ENCODE measurements at regions not wholly inside any gene's neighbourhood (a gene's known extent, or its start where the extent isn't known, plus 50 kb on each side); places are given as distances from the start of the nearest gene placed in this dataset.
"Not testable (repeated sequence)": the region's sequence is repeated elsewhere in the genome, so short reads cannot be mapped to it uniquely, and the experiment has no call there.

DNA sequence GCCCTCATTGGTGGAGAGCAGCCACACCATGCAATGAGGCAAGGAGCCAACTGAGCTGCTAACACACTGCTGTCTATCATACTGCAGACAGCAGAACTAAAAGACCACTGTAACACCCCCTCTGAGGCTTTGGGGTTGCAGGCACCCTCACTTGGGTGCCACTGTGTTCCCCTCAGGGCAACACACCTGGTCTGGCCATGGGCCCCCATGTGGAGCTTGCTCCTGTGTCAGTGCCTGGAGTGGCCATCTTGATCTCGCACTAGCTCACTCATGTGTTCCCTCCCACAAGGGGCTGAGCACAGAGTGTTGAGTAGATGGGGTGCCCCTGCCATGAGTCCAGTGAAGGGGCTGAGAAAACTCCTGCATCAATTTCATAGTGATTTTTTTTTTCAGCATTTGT is 532.4 kb upstream of the FTMT start:
- no peak for DNase-seq (ENCODE audit: low spot score)

GRCh38 chr5:121325930-121326329 is 525.8 kb upstream of the FTMT start:
- DNase-seq (ENCODE audit: low spot score): no peak

DNA sequence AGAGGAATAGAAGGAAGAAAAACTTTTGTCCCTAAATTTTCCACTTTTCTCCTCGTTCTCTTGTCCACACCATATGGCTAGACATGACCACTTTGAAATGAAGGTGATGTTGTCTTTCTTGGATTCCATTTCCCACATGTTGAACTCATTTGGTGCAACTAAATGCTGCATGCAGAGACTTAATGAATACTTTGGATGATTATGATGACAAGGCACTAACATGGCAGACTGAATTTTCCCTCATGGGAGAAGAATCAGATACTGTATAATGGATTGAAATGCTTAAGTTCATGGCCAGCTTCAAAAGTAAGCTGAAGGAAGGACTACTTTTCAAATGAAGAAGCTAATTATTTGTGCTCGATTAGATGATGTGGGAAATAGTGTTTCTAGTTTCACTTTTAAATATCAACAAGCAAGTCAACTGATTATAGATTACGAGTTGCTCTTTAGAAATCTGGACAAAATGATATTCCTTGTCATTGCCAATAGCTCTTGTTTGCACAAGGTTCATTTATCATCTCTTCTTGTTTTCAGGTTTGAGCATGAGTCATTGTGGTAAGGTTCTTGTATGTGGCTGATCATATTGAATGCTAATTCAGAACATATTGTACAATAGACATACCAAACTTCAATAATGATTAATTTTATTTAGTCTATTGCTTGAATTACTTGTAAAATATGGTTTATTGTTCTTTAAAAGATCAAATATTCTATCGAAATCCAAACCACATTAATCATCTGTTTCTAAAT is 501.3 kb upstream of the FTMT start:
- no peak for DNase-seq (ENCODE audit: low spot score)

GRCh38 chr5:121366515-121366914 is 485.2 kb upstream of the FTMT start:
- DNase-seq (ENCODE audit: low spot score): no peak

- DNase-seq (ENCODE audit: low spot score): no peak
These were observed 478.3 kb upstream of the FTMT start for GRCh38 chr5:121373371-121373770.

- no peak for DNase-seq (ENCODE audit: low spot score)
These were observed 474.2 kb upstream of the FTMT start for GRCh38 chr5:121377461-121377860.

GRCh38 chr5:121378046-121378445 is 473.6 kb upstream of the FTMT start:
- DNase-seq (ENCODE audit: low spot score): no peak

GRCh38 chr5:121378559-121379359 is 472.9 kb upstream of the FTMT start:
- DNase-seq (ENCODE audit: low spot score): no peak

GRCh38 chr5:121380066-121380465 is 471.6 kb upstream of the FTMT start:
- DNase-seq (ENCODE audit: low spot score): no peak

DNA sequence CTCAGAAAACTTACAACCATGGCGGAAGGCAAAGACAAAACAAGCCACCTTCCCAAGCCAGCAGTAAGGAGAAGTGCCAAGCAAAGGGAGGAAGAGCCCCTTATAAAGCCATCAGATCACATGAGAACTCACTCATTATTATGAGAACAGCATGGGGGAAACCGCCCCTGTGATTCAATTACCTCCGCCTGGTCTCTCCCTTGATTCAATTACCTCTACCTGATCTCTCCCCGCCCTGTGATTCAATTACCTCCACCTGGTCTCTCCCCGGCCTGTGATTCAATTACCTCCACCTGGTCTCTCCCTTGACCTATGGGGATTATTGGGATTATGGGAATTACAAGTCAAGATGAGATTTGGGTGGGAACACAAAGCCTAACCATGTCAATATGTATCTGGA is 467.3 kb upstream of the FTMT start:
- no peak for DNase-seq (ENCODE audit: low spot score)

- DNase-seq (ENCODE audit: low spot score): no peak
These were observed 465.3 kb upstream of the FTMT start for GRCh38 chr5:121386334-121386733.

DNA sequence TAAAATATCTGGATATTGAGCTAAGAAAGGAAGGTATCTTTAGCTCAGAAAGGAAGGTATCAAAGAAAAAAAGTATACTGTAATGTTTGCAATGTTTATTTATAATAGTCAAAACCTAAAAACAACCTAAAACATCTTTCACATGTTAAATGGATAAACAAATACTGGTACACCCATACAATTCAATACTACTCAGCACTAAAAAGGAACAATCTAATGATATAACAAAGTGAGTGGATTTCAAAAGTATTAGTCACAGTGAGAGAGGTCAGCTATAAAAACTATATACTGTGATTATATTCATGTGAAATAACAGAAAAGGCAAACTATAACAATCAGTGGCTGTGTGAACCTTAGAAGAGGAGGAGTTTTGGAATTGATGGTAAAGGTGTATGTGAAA is 455.0 kb upstream of the FTMT start:
- DNase-seq (ENCODE audit: low spot score): no peak

GRCh38 chr5:121399879-121400278 is 451.8 kb upstream of the FTMT start:
- DNase-seq (ENCODE audit: low spot score): no peak

DNA sequence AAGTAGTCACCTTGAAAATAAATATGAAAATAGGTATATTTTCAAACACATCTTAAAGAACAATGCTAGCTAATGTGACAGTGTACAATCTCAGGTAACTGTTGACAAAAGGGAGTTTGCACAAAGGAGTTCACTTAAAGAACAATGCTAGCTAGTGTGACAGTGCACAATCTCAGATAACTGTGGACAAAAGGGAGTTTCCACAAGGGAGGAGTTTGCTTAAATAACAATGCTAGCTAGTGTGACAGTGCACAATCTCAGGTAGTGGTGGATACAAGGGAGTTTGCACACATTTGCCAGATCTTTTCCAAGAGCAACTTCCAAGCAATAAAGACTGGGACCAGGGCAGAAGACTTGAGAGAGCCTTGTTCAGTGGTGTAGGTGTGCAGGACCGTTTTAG is 442.9 kb upstream of the FTMT start:
- DNase-seq (ENCODE audit: low spot score): no peak

- no peak for DNase-seq (ENCODE audit: low spot score)
These were observed 436.4 kb upstream of the FTMT start for GRCh38 chr5:121415270-121415669.

- DNase-seq (ENCODE audit: low spot score): no peak
These were observed 430.0 kb upstream of the FTMT start for GRCh38 chr5:121421646-121422045.

- DNase-seq (ENCODE audit: low spot score): no peak
These were observed 426.7 kb upstream of the FTMT start for GRCh38 chr5:121424976-121425375.

DNA sequence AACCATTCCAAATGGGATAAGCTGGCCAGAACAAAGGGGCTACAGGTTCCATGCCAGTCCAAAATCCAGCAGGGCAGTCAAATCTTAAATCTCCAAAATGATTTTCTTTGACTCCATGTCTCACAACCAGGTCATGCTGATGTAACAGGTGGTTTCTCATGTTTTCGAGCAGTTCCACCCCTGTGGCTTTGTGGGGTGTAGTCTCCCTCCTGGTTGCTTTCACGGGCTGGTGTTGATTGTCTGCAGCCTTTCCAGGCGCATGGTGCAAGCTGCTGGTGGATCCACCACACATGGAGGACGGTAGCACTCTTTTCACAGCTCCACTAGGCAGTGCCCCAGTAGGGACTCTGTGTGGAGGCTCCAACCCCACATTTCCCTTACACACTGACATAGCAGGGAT is 425.5 kb upstream of the FTMT start:
- DNase-seq (ENCODE audit: low spot score): no peak

- DNase-seq (ENCODE audit: low spot score): no peak
These were observed 421.9 kb upstream of the FTMT start for GRCh38 chr5:121429761-121430160.

DNA sequence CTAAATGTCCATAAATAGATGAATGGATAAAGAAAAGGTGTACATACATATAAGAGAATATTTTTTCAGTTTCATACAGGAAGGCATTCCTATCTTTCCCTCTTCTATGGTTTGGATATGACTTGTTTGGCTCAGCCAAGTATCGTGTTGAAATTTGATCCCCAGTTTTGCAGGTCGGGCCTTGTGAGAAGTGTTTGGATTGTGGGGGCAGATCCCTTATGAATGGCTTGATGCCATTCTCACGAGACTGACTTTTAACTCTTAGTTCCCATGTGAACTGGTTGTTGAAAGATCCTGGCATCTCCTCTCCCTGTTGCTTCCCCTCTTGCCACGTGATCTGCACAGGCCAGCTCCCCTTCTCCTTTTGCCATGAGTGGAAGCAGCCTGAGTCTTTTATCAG is 421.1 kb upstream of the FTMT start:
- no peak for DNase-seq (ENCODE audit: low spot score)

- DNase-seq (ENCODE audit: low spot score): no peak
These were observed 406.2 kb upstream of the FTMT start for GRCh38 chr5:121445511-121445910.

- DNase-seq (ENCODE audit: low spot score): no peak
These were observed 389.2 kb upstream of the FTMT start for GRCh38 chr5:121462441-121462840.

DNA sequence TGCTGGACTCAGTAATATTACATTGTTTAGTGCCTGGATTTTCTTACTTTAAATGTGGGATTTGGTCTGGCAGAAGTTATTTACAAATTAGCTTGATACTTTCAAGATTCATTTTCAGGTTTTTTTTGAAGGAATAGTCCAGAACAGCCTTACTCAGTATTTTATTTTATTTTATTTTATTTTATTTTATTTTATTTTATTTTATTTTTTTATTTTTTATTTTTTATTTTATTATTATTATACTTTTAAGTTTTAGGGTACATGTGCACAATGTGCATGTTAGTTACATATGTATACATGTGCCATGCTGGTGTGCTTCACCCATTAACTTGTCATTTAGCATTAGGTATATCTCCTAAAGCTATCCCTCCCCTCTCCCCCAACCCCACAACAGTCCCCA is 380.5 kb upstream of the FTMT start:
- not testable (repeated sequence) for DNase-seq (ENCODE audit: low spot score)
